H9 (cell line): ENCODE measurements at regions not wholly inside any gene's neighbourhood (a gene's known extent, or its start where the extent isn't known, plus 50 kb on each side); places are given as distances from the start of the nearest gene placed in this dataset.

Experiments used
- DNase-seq: peaks from one replicate; pipeline ENCODE4 v3.0.0-alpha.2; 2017
- H2AFZ ChIP-seq: one replicate; pipeline ENCODE4 v1.6.1; 2013; ENCODE audit warnings: mild to moderate bottlenecking, low read length, control low read depth, moderate library complexity
- H2AK5ac ChIP-seq: 2 replicates; pipeline ENCODE4 v1.6.1; 2013; ENCODE audit warnings: low read length, control low read depth, mixed read lengths; ENCODE audit not compliant: insufficient read length
- H2BK120ac ChIP-seq: one replicate; pipeline ENCODE4 v1.6.1; 2013; ENCODE audit warnings: low read depth, mild to moderate bottlenecking, low read length, control low read depth, inconsistent platforms; ENCODE audit not compliant: poor library complexity, severe bottlenecking
- H2BK12ac ChIP-seq: 2 replicates; pipeline ENCODE4 v1.6.1; 2013; ENCODE audit warnings: low read length, control low read depth, mixed read lengths, low read depth; ENCODE audit not compliant: insufficient read length
- H2BK15ac ChIP-seq: 2 replicates; pipeline ENCODE4 v1.6.1; 2013; ENCODE audit warnings: low read depth, low read length, control low read depth
- H2BK20ac ChIP-seq: one replicate; pipeline ENCODE4 v1.6.1; 2013; ENCODE audit warnings: low read depth, mild to moderate bottlenecking, low read length, control low read depth, inconsistent platforms; ENCODE audit not compliant: poor library complexity, severe bottlenecking
- H2BK5ac ChIP-seq: 2 replicates; pipeline ENCODE4 v1.6.1; 2013; ENCODE audit warnings: low read length, control low read depth, mixed read lengths; ENCODE audit not compliant: insufficient read length
- H3K14ac ChIP-seq: 2 replicates; pipeline ENCODE4 v1.6.1; 2013; ENCODE audit warnings: low read length, control low read depth; ENCODE audit not compliant: insufficient read depth
- H3K18ac ChIP-seq: 2 replicates; pipeline ENCODE4 v1.6.1; 2013; ENCODE audit warnings: low read depth, mild to moderate bottlenecking, mixed read lengths, low read length, control low read depth; ENCODE audit not compliant: insufficient read length
- H3K23ac ChIP-seq: 2 replicates; pipeline ENCODE4 v1.6.1; 2013; ENCODE audit warnings: low read length, control low read depth, mixed read lengths, low read depth; ENCODE audit not compliant: insufficient read length
- H3K23me2 ChIP-seq: 2 replicates; pipeline ENCODE4 v1.6.1; 2013; ENCODE audit warnings: low read depth, mild to moderate bottlenecking, mixed read lengths, low read length, control low read depth; ENCODE audit not compliant: insufficient read length, poor library complexity, severe bottlenecking
- H3K27ac ChIP-seq: 2 replicates; pipeline ENCODE4 v1.5.1; 2013; ENCODE audit warnings: low read length, control low read depth, mixed read lengths, low read depth; ENCODE audit not compliant: insufficient read length
- H3K27me3 ChIP-seq: 2 replicates; pipeline ENCODE4 v1.6.1; 2013; ENCODE audit warnings: low read length, control low read depth, inconsistent platforms; ENCODE audit not compliant: insufficient read depth
- H3K4ac ChIP-seq: 2 replicates; pipeline ENCODE4 v1.6.1; 2013; ENCODE audit warnings: low read depth, mild to moderate bottlenecking, control low read depth, inconsistent platforms, low read length, moderate library complexity
- H3K4me1 ChIP-seq: 2 replicates; pipeline ENCODE4 v1.6.1; 2013; ENCODE audit warnings: low read length, control low read depth, inconsistent platforms; ENCODE audit not compliant: insufficient read depth
- H3K4me2 ChIP-seq: 2 replicates; pipeline ENCODE4 v1.6.1; 2013; ENCODE audit warnings: low read length, control low read depth, mixed read lengths; ENCODE audit not compliant: insufficient read length, insufficient read depth
- H3K56ac ChIP-seq: 2 replicates; pipeline ENCODE4 v1.6.1; 2013; ENCODE audit warnings: low read depth, mild to moderate bottlenecking, mixed read lengths, low read length, control low read depth; ENCODE audit not compliant: insufficient read length
- H3K79me1 ChIP-seq: 2 replicates; pipeline ENCODE4 v1.6.1; 2013; ENCODE audit warnings: low read depth, mild to moderate bottlenecking, moderate library complexity, low read length, control low read depth, inconsistent platforms; ENCODE audit not compliant: insufficient read depth, poor library complexity, severe bottlenecking
- H3K79me2 ChIP-seq: 2 replicates; pipeline ENCODE4 v1.6.1; 2013; ENCODE audit warnings: low read length, control low read depth, inconsistent platforms; ENCODE audit not compliant: insufficient read depth
- H3K9ac ChIP-seq: 2 replicates; pipeline ENCODE4 v1.6.1; 2013; ENCODE audit warnings: low read length, control low read depth, mixed read lengths; ENCODE audit not compliant: insufficient read length; ENCODE audit errors: extremely low read depth
- H3K9me3 ChIP-seq: one replicate; pipeline ENCODE4 v1.6.1; 2013; ENCODE audit warnings: low read depth, low read length, inconsistent platforms; ENCODE audit not compliant: control insufficient read depth
- H3T11ph ChIP-seq: one replicate; pipeline ENCODE4 v1.6.1; 2013; ENCODE audit warnings: mild to moderate bottlenecking, low read length, control low read depth, inconsistent platforms
- H4K20me1 ChIP-seq: one replicate; pipeline ENCODE4 v1.6.1; 2013; ENCODE audit not compliant: control insufficient read depth, insufficient read length, insufficient read depth
- H4K5ac ChIP-seq: 2 replicates; pipeline ENCODE4 v1.6.1; 2013; ENCODE audit warnings: low read depth, mild to moderate bottlenecking, mixed read lengths, low read length, control low read depth; ENCODE audit not compliant: insufficient read length
- H4K8ac ChIP-seq: replicated peaks from 2 replicates; pipeline ENCODE4 v1.6.1; 2013; ENCODE audit warnings: low read length, control low read depth, mixed read lengths, low read depth; ENCODE audit not compliant: insufficient read length
- H4K91ac ChIP-seq: 2 replicates; pipeline ENCODE4 v1.6.1; 2013; ENCODE audit warnings: low read depth, mild to moderate bottlenecking, moderate library complexity, mixed read lengths, low read length, control low read depth; ENCODE audit not compliant: insufficient read length
- H3K27ac Mint-ChIP-seq, 3 experiments: 2 replicates in 2 of 3; 3 replicates in 1 of 3; pipeline ENCODE4 v1.8.0; 2020 to 2021; ENCODE audit warnings: mixed read lengths in 3 of 3, mild to moderate bottlenecking in 1 of 3, moderate library complexity in 1 of 3
- H3K27me3 Mint-ChIP-seq: 2 replicates; pipeline ENCODE4 v1.8.0; 2021; ENCODE audit warnings: low read depth, mild to moderate bottlenecking, moderate library complexity, mixed read lengths
- H3K36me3 Mint-ChIP-seq, 3 experiments: 2 replicates in 2 of 3; 3 replicates in 1 of 3; pipeline ENCODE4 v1.8.0; 2020 to 2021; ENCODE audit warnings: low read depth in 3 of 3, mixed read lengths in 3 of 3; ENCODE audit not compliant: insufficient read depth in 1 of 3
- H3K4me1 Mint-ChIP-seq, 2 experiments: 2 replicates each; pipeline ENCODE4 v1.8.0; 2020; ENCODE audit warnings: mixed read lengths in 2 of 2
- H3K4me3 Mint-ChIP-seq, 2 experiments: 2 replicates in 1 of 2; 3 replicates in 1 of 2; pipeline ENCODE4 v1.8.0; 2020 to 2021; ENCODE audit warnings: mild to moderate bottlenecking in 2 of 2, mixed read lengths in 2 of 2, moderate library complexity in 1 of 2
- H3K9me3 Mint-ChIP-seq, 2 experiments: 2 replicates in 1 of 2; 3 replicates in 1 of 2; pipeline ENCODE4 v1.8.0; 2020; ENCODE audit warnings: mild to moderate bottlenecking in 2 of 2, mixed read lengths in 2 of 2, moderate library complexity in 1 of 2
- CTCF ChIP-seq: fragments of 200-600 bp; sonication (generic); conservative IDR thresholded peaks from 3 replicates; pipeline ENCODE4 v1.8.0; 2021; ENCODE audit warnings: antibody characterized with exemption, mild to moderate bottlenecking
- WGBS: extraction: QIAGEN DNeasy Blood & Tissue Kit; methylation state at CpG from one replicate; pipeline ENCODE4 v1.1.7; 2013; ENCODE audit warnings: missing lambda C conversion rate, low lambda C conversion rate, mixed read lengths; ENCODE audit not compliant: insufficient read length; ENCODE audit errors: extremely low coverage; 5-methylcytosine and 5-hydroxymethylcytosine counted together

DNA sequence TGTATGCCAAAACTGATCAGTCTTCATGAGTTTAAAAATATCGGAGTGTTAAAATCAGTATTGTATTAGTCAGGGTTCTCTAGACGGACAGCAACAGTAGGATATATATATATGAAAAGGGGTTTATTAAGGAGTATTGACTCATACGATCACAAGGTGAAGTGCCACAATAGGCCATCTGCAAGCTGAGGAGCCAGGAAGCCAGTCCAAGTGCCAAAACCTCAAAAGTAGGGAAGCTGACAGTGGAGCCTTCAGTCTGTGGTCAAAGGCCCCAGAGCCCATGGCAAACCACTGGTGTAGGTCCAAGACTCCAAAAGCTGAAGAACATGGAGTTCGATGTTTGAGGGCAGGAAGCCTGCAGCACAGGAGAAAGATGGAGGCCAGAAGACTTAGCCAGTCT is 391.0 kb upstream of the CADM2 start:
- Histone ChIP-seq H3K27ac (no peak overlapping the region), H3T11ph (no peak overlapping the region), H3K79me1 (no peaks in the 10 kb centered on the region), H3K9me3 (no peaks in the 10 kb centered on the region), H3K23me2 (no peaks in the 10 kb centered on the region), H2BK12ac (no peak overlapping the region), H3K4ac (no peak overlapping the region), H2AK5ac (no peak overlapping the region), H4K20me1 (no peaks in the 10 kb centered on the region), H3K79me2 (no peaks in the 10 kb centered on the region; the same call in 1 of the 2 replicates), H3K9ac (no peak overlapping the region), H3K18ac (no peak overlapping the region), H3K14ac (no peak overlapping the region), H3K4me2 (no peak overlapping the region), H3K27me3 (no peaks in the 10 kb centered on the region), H2BK15ac (no peak overlapping the region), H2AFZ (no peak overlapping the region), H2BK5ac (no peak overlapping the region), H3K23ac (no peak overlapping the region), H4K8ac (no peak overlapping the region), H3K56ac (no peak overlapping the region), H3K4me1 (no peaks in the 10 kb centered on the region), H2BK120ac (no peak overlapping the region), H4K91ac (no peak overlapping the region), H4K5ac (no peak overlapping the region), H2BK20ac (no peak overlapping the region)
- H3K27me3 Mint-ChIP-seq = no peaks in the 10 kb centered on the region
- H3K9me3 Mint-ChIP-seq = no peaks in the 10 kb centered on the region
- no peak for DNase-seq
- no peak overlapping the region for H3K4me3 Mint-ChIP-seq
- no peak overlapping the region for H3K27ac Mint-ChIP-seq
- H3K4me1 Mint-ChIP-seq = no peaks in the 10 kb centered on the region
- TF ChIP-seq CTCF = no peak
- no peaks in the 10 kb centered on the region for H3K36me3 Mint-ChIP-seq
- no CpG with 5 or more reads among the region's 4 CpGs for WGBS
